HUES48 (cell line): ENCODE measurements at regions not wholly inside any gene's neighbourhood (a gene's known extent, or its start where the extent isn't known, plus 50 kb on each side); places are given as distances from the start of the nearest gene placed in this dataset.

Source experiments
- H3K27ac ChIP-seq: one replicate; pipeline ENCODE4 v1.7.0; 2013; ENCODE audit warnings: low read depth, low read length, inconsistent platforms
- H3K27me3 ChIP-seq: 2 replicates; pipeline ENCODE4 v1.6.1; 2013; ENCODE audit warnings: mild to moderate bottlenecking, low read length; ENCODE audit not compliant: control insufficient read depth, insufficient read depth
- H3K36me3 ChIP-seq: 2 replicates; pipeline ENCODE4 v1.6.1; 2013; ENCODE audit warnings: low read length; ENCODE audit not compliant: control insufficient read depth, insufficient read depth
- H3K4me1 ChIP-seq: 2 replicates; pipeline ENCODE4 v1.6.1; 2013; ENCODE audit warnings: mild to moderate bottlenecking, low read length; ENCODE audit not compliant: control insufficient read depth, insufficient read depth
- H3K4me3 ChIP-seq: 2 replicates; pipeline ENCODE4 v1.5.1; 2013; ENCODE audit warnings: mild to moderate bottlenecking, low read depth, low read length
- H3K9ac ChIP-seq: 2 replicates; pipeline ENCODE4 v1.6.1; 2013; ENCODE audit warnings: mild to moderate bottlenecking, low read depth, low read length, moderate library complexity
- H3K9me3 ChIP-seq: 2 replicates; pipeline ENCODE4 v1.6.1; 2013; ENCODE audit warnings: low read length; ENCODE audit not compliant: control insufficient read depth, insufficient read depth

GRCh38 chr19:31104451-31104850, 244.8 kb downstream of the TSHZ3 start:
- Histone ChIP-seq H3K27me3 (no peaks in the 10 kb centered on the region), H3K9me3 (no peaks in the 10 kb centered on the region), H3K27ac (no peak overlapping the region), H3K4me1 (peaks cover 26% of the 10 kb centered on the region), H3K36me3 (no peaks in the 10 kb centered on the region), H3K9ac (no peak overlapping the region), H3K4me3 (no peak overlapping the region)

GRCh38 chr19:31103228-31103627, 246.0 kb downstream of the TSHZ3 start:
- Histone ChIP-seq H3K27me3 (no peaks in the 10 kb centered on the region), H3K9ac (no peak overlapping the region), H3K27ac (no peak overlapping the region), H3K4me1 (peaks cover 26% of the 10 kb centered on the region), H3K9me3 (no peaks in the 10 kb centered on the region), H3K36me3 (no peaks in the 10 kb centered on the region), H3K4me3 (no peak overlapping the region)

DNA sequence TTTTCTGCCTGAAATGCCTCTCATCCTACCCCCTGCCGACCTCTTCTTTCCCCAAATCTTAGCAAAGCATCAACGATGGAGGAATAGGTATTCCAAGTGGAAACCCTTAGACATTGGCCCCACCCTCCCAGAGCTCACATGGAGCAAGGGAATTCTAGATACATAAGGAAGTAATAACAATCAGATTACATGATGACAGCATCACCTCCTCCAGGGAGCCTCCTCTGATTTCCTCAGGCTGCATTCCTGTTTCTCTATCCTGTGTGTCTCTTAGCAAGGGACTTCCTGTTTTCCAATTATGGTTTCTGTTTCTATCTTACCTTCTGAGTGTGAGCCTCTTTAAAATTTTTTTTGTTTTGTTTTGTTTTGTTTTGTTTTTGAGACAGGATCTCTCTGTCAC, 246.6 kb downstream of the TSHZ3 start:
- Histone ChIP-seq H3K27me3 (no peaks in the 10 kb centered on the region), H3K9me3 (no peaks in the 10 kb centered on the region), H3K36me3 (no peaks in the 10 kb centered on the region), H3K4me3 (no peak overlapping the region), H3K27ac (no peak overlapping the region), H3K9ac (no peak overlapping the region), H3K4me1 (peaks cover 26% of the 10 kb centered on the region)

GRCh38 chr19:31100981-31101380, 248.3 kb downstream of the TSHZ3 start:
- Histone ChIP-seq H3K36me3 (no peaks in the 10 kb centered on the region), H3K9ac (0 out of 2 replicates have a peak overlapping the region, but pooled peaks have one; percentile 25), H3K9me3 (no peaks in the 10 kb centered on the region), H3K27me3 (no peaks in the 10 kb centered on the region), H3K4me3 (no peak overlapping the region), H3K4me1 (peaks cover 22% of the 10 kb centered on the region), H3K27ac (no peak overlapping the region)

DNA sequence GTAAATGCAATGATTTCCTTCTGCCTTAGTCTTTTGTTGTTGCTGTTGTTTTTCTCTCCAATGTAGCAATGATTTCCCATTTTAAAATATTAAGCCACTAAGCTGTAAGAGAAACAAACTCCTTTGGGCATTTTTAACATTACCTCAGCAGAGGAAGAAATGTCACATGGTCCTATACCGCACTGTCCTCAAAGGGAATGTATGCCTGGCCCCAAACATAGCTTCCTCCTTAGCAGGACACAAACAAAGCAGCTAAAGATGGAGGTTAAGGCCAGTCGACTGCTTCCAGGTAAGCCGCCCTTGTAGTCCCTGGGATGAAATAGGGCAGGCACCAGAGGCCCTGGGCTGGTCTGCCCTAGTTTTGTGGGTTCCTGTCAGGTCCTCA, 249.0 kb downstream of the TSHZ3 start:
- no peak overlapping the region for H3K9ac ChIP-seq
- no peak overlapping the region for H3K4me3 ChIP-seq
- no peaks in the 10 kb centered on the region for H3K36me3 ChIP-seq
- peaks cover 16% of the 10 kb centered on the region for H3K4me1 ChIP-seq
- H3K9me3 ChIP-seq: no peaks in the 10 kb centered on the region
- no peak overlapping the region for H3K27ac ChIP-seq
- H3K27me3 ChIP-seq: no peaks in the 10 kb centered on the region

GRCh38 chr19:31099515-31100205, 249.6 kb downstream of the TSHZ3 start:
- Histone ChIP-seq H3K27me3 (no peaks in the 10 kb centered on the region), H3K4me1 (peaks cover 16% of the 10 kb centered on the region), H3K9me3 (no peaks in the 10 kb centered on the region), H3K4me3 (no peak overlapping the region), H3K27ac (no peak overlapping the region), H3K36me3 (no peaks in the 10 kb centered on the region), H3K9ac (no peak overlapping the region)

- H3K27ac ChIP-seq: no peak overlapping the region
- H3K36me3 ChIP-seq: no peaks in the 10 kb centered on the region
- no peak overlapping the region for H3K9ac ChIP-seq
- no peak overlapping the region for H3K4me3 ChIP-seq
- H3K9me3 ChIP-seq: no peaks in the 10 kb centered on the region
- H3K4me1 ChIP-seq: peaks cover 16% of the 10 kb centered on the region
- H3K27me3 ChIP-seq: no peaks in the 10 kb centered on the region
Observed at GRCh38 chr19:31098836-31099235, 250.4 kb downstream of the TSHZ3 start.

GRCh38 chr19:31096935-31097545, 252.2 kb downstream of the TSHZ3 start:
- peaks cover 8% of the 10 kb centered on the region for H3K4me1 ChIP-seq
- H3K27ac ChIP-seq: no peak overlapping the region
- no peak overlapping the region for H3K9ac ChIP-seq
- H3K27me3 ChIP-seq: no peaks in the 10 kb centered on the region
- H3K36me3 ChIP-seq: no peaks in the 10 kb centered on the region
- no peak overlapping the region for H3K4me3 ChIP-seq
- no peaks in the 10 kb centered on the region for H3K9me3 ChIP-seq

DNA sequence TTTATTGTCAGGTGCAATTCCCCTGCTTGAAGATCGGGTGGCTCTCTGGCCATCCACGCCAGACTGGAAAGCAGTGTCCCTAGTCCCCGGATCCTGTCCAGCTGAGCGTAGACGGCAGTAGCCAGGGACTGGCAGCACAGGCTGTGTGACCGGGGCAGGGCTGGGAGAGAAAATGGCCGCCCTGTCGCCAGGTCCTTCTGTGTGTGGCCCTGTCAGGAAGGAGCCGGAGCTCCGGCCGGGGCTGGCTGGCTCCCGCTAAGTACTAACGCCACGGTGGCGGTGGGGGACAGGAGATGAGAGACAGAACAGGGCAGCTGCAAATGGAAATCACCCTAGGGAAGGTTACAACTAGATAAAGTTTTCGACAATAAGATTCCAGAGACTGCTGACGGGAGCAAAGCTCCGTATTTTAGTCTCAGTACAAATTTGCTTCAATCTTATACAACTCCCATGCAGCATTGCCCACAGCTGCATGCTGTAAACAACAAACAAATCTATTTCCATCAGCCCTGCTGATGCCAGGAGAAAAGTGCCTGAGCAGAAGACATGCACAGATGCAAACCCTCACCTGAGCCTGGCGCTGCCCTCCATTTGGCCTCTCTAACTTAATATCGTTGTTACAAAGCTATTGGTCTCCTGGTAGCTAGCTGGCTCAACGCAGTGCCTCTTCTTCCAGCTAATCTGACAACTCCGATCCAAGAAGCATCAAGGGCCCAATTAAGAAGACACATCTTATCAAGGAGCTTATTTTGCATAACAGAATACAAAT, 253.0 kb downstream of the TSHZ3 start:
- H3K27me3 ChIP-seq: no peaks in the 10 kb centered on the region
- H3K27ac ChIP-seq: no peak overlapping the region
- no peak overlapping the region for H3K4me3 ChIP-seq
- H3K36me3 ChIP-seq: no peaks in the 10 kb centered on the region
- H3K9ac ChIP-seq: no peak overlapping the region
- 0 out of 2 replicates have a peak, but pooled peaks cover under 1% of the 10 kb centered on the region for H3K4me1 ChIP-seq
- no peaks in the 10 kb centered on the region for H3K9me3 ChIP-seq

DNA sequence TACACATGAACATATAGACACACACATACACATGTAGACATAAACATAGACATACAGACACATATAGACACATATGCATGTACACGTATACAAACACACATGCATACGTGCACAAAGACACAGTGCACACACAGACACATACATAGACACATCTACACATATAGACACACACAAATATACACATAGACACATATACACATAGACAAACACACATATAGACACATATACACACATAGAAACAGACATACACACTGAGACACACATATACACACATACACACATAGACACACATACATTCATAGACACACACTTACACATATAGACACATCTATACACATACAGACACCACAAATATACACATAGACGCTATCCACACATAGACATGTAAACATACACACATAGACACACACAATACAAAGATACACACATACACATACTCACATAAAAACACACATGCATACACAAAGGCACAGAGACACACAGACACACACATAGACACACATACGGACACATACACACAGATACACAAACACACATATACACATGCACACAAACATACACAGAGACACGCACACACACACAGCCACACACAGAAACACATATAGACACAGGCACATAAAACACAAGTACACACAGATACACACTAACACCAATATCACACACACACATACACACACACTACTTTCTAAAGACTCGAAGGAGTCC, 254.0 kb downstream of the TSHZ3 start:
- H3K4me3 ChIP-seq: no peak overlapping the region
- no peaks in the 10 kb centered on the region for H3K4me1 ChIP-seq
- H3K27me3 ChIP-seq: no peaks in the 10 kb centered on the region
- H3K9ac ChIP-seq: no peak overlapping the region
- H3K36me3 ChIP-seq: no peaks in the 10 kb centered on the region
- no peaks in the 10 kb centered on the region for H3K9me3 ChIP-seq
- no peak overlapping the region for H3K27ac ChIP-seq
